GM21381 (cell line): ENCODE measurements at regions not wholly inside any gene's neighbourhood (a gene's known extent, or its start where the extent isn't known, plus 50 kb on each side); places are given as distances from the start of the nearest gene placed in this dataset.
A peak's percentile ranks its signal among the peaks of the same experiment; 100 is the strongest.
"Not testable (repeated sequence)": the region's sequence is repeated elsewhere in the genome, so short reads cannot be mapped to it uniquely, and the experiment has no call there.

Experiments used
- ATAC-seq: cut with Tn5 transposase; IDR thresholded peaks from one replicate; pipeline ENCODE4 v1.9.1; 2021; ENCODE audit warnings: mild to moderate bottlenecking, moderate library complexity; ENCODE audit not compliant: unreplicated experiment

DNA sequence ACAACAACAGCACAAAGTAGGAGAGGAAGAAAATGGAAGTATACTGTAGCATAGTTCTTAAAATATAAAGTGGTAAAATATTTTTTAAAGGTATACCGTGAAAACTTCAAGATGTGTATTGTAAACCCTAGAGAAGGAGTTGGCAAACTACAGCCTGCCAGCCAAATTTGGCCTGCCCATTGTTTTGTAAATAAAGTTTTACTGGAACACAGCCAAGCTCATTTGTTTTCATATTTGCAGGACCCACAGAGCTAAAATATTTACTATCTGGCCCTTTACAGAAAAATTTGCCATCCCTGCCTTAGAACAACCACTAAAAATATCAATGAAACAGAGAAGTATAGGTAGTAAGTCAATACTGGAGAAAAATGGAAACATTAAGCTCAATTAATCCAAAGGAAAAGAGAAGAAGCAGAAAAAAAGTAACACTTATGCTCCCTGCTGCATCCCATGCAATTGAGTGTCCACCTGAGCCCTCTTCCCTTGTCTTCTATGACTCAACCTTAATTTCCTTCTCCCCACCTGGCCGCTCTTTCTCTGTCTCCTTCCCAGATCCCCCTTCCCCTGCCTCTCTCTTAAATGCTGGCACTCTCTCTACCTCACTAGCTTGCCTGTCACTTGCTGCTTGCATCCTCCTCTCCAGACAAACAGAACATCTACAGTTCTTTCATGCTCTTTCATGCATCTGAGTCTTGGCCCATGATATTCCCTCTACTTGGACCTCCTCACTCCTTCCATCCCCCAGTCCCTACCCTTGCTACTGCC, 50.6 kb upstream of the FER start:
- ATAC-seq = no peak

DNA sequence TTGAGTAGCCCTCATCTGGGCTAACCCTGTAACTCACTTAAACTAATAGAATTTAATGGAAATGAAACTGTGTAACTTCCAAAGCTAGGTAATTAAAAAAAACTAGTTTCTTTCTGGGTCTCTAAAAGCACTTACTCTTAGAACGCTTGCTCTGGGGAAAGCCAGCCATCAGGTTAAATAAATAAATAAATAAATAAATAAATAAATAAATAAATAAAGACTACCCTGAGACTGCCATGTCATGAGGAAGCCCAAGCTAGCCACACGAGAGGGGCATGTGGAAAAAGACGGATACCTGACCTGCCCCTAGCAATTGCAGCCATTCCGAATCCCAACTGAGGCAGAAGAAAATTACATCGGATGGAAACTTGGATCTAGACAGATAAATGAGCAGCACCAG, 51.3 kb upstream of the FER start:
- no peak for ATAC-seq

DNA sequence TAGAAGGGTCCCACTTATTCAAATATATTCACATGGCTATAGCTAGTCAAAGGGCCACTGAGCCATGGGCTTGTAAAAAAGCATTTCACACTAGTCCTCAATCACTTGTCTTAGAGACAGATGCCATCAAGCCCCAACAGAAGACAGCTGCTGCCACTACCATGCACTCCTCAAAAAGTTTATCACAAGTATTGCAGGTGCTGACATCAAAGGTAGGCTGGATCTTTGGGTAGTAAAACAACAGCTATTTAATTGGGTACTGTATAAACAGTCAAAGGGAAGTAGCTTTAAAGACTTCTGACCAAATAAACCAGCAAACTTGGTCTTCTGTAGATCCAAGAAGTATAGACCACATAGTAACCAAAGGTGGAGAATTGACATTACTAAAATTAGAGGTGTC, 59.2 kb upstream of the FER start:
- ATAC-seq = no peak

DNA sequence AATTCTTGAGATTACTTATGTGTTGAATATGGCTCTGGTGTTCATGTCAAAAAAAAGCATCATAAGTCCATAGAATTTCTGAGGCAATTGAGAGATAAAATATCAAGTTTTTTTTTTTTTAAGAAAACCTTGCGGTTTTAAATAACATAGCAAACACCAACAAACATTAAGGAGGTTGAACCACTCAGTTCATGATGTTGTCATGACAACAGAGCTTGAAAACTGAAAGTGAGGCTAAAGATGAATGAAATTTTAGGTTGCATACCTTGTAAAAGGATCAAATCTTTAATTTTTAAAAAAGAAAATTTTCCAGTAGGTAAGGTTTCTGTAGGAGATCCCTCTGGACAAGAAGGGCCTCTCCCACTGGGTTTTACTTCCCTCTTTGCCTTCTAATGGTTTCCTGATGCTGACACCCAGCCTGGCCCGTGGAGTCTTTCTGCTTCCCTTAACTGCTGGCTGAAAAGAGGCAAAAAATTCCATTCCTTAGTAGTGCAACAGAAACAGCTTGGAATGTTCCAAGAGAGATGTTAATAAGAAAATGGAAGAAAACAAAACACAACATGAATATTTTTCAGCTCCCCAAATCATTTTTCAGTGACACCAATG, 60.0 kb upstream of the FER start:
- no peak for ATAC-seq

DNA sequence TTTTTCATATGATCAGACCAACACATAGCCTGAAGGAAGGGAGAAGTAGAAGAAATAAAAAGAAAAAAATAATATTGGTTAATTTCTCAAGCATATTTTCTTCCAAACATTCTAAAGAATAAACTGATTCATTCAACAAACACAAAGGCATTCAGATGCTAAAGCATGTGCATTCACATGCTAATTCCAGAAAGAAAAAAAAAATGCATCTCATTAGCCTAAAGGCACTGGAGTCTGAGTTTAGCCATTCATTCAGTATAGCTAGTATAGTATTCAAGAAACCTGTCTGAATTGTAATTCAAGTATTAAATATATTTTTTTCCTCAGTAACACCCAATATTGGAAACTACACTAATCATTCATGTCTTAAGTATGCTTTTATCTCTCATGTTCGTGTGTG, 61.0 kb upstream of the FER start:
- ATAC-seq = no peak

DNA sequence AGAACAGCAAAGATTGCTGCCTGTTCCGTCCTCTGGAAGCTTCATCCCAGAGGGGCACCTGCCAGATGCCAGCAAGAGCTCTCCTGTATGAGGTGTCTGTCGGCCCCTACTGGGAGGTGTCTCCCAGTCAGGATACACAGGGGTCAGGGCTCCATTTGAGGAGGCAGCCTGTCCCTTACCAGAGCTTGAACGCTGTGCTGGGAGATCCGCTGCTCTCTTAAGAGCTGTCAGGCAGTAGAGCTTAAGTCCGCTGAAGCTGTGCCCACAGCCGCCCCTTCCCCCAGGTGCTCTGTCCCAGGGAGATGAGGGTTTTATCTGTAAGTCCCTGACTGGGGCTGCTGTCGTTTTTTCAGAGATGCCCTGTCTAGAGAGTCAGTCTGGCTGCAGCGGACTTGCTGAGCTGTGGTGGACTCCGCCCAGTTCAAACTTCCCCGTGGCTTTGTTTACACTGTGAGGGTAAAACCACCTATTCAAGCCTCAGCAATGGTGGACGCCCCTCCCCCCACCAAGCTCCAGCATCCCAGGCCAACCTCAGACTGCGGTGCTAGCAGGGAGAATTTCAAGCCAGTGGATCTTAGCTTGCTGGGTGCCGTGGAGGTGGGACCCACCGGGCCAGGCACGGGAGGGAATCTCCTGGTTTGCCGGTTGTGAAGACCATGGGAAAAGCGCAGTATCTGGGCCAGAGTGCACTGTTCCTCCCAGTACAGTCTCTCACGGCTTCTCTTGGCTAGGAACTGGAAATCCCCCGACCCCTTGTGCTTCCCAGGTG, 62.1 kb upstream of the FER start:
- not testable (repeated sequence) for ATAC-seq

DNA sequence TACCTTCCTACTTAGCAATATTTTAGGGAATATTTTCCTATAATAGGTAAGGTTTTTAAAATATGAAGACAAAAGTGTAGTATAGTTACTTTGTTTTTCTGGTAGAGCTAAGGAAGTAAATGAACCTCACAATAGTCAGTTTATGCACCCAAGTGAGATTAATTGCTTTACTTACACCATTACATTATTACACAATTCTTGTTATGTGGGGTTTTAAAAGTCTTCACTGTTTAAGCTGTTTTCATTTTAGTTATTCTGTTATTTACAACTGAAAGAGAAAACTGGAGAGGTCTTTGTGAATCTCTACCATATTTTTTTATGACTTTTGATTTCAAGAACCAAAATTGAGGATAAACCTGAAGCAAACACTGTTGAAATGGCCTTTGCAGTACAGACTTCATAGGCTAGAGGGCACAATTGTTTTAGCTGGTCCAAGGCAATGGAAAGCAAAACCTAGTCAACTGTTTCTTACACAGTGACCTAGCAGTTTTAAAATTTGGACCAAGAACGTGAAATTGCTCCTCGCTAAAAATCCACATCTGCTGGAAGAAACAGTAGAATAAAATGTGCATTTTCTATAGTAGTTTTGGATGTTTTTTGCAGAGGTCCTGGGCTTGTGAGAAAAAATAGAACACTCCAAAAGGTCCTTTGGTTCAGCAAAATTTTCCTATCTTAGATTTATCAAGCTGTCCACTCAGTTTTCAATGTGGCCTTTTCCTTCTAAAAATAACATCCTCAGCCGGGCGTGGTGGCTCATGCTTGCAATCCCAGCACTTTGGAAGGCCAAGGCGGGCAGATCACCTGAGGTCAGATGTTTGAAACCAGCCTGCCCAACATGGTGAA, 66.4 kb upstream of the FER start:
- ATAC-seq = peak; percentile 98

DNA sequence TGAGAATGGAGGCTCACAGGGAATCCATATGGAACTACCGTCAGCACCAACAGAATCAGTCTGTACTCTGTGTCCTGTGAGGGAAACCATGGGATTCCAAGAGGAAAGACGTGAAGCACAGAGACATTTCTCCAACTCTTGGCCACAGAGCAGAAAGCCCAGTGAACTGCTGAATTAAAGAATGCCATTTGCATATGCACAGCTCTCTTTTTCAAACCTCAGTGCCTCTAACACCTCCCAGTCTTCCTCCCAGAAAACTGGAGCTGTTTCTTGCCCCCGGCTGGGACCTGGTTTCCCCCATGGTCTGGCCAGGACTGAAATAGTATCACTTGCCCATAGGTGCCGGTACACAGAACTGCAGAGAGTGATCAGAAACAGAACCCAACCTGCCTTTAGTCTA, 69.6 kb upstream of the FER start:
- no peak for ATAC-seq

DNA sequence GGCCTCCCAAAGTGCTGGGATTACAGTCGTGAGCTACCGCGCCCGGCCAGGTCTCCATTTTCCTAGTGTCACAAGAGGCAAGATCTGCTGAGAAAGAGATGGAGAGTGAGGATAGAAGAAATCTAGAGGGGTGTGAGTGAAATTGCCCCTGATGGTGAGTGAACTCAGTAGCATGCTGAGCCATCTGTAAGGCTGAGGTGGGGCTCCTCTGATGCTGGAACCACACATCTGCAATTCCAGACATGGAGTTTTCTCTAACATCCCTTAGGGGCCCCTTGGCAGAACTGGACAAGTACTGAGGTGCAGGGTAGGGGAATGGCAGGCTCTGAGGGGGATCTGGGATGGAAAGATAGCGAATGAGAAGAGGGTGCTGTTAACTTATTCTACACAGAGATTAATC, 72.0 kb upstream of the FER start:
- no peak for ATAC-seq

DNA sequence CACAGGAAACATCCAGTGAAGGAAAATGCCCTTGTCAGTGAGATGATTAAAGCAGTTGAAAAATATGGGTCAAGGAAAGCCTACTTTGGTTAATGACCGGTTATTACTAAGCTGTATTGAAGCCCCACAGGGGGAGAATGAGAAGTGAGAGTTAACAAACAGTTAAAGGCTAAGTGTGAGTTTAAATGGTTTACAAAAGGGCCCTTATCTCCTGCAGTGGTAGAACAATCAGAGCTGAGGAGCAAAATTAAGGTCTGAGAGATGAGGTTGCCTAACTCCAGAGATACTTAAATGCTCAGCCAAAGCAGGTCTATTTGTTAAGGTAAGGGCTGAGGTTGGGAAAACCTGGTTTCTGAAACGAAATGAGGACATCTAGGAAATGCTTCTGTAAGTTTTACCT, 75.1 kb upstream of the FER start:
- no peak for ATAC-seq

DNA sequence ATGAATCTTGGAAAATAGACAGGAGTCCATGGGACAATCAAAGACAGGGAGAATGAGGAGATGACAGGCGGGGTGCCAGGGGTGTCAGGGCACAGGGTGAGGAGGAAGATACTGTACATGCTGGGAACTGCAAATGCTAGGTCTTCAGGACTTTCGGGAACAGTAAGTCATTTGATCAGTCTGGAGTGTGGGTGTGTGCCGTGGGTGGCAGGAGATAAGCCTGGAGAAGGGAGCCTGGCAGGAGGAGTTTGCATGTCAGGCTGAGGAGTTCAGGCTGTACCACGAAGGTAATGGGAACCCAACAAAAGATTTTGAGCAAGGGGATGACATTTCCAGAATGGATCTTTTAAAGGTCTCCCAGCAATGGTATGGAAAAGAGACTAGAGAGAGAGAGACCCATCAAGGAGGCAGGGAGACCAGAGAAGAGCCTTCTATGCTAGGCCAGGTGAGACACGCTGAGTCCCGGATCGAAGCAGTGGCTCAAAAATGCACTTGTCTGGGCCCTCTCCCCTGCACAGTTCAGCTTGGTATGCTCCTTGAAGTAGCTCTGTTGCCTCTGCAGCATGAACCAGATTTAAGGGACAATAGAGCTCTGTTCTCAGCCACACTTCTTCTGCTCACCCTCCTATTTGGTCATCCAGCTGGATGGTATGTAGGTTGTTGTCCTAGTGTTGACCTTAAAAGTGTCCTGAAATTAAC, 77.0 kb upstream of the FER start:
- no peak for ATAC-seq

DNA sequence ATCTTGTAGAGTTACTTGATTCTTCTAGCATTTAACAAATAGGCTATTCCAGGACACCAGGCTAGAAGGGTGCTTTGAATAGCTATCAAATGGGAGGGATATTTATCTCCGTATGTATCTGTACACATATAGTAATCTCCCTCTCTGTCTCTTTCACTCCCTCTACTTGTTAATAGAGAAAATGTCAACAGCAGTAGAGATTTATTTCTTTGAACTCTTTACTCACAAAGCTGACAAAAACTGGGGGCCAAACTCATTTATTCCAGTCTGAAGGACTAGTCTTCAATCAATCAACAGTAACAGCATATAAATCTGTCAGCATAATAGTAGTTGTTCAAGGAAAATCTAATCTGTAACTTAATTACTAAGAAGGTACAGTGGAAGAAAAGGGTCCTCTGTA, 78.2 kb upstream of the FER start:
- ATAC-seq = no peak

DNA sequence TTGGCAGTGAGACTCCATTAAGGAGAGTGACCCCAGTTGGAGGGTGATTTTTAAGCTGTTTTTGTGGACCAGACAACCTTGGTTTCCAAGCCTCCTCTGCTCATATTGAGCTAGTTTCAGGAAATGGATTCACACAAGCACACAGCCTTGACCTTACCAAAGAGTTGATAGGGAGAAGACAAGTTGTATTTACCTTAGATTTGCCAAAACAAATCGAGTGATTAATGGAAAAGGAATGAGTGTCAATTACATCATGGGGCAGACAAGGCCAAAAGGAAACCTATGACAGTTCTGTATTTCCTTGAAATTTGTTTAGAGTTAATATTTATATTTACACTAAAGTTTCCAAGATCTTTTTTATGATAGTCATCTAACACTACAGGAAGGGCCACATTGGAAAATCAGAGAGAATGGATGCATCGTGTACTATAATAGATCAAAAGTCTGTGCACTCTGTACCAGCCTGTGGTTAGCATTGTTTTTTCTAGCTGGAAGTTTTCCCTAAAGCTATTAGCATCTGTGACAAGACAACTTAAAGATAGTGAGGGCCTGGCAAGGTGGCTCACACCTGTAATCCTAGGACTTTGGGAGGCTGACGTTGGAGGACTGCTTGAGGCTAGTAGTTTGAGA, 86.0 kb upstream of the FER start:
- no peak for ATAC-seq

DNA sequence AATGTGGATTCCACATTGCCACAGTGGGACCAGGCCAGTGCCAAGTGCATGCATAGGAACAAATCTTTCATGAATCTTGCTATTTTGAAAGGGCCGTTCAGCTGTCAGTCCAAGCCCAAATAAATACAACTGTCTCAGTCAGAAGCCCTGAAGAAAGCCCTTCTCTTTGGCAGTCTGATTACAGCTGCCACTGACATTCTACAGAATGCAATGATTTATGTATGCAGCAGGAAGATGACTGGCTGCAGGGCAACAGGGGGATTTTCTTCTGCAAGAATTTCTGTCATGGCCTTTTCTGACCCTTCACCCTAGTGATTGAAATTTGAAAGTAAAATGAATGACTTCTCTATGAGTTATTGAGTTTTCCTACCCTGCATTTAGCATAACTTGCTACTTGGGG, 86.7 kb upstream of the FER start:
- no peak for ATAC-seq

DNA sequence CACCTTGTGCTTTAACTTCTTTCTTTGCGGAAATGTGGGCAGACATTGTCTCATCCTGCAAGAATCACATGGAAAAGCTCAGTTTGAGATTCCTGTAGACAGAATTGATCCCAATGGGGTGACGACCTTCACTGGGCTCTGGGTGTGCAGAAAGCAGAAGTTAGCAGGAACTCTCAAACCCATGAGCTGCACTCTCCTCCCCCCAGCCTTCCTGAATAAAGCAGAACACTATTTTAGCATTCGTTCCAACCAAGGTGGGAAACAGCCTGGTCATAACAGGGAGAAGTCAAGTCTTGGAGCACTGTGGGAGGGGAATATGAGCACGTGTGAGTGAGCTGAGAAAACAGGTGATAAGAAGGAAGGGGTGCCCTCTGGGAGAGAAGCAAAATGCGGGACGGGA, 87.4 kb upstream of the FER start:
- no peak for ATAC-seq

DNA sequence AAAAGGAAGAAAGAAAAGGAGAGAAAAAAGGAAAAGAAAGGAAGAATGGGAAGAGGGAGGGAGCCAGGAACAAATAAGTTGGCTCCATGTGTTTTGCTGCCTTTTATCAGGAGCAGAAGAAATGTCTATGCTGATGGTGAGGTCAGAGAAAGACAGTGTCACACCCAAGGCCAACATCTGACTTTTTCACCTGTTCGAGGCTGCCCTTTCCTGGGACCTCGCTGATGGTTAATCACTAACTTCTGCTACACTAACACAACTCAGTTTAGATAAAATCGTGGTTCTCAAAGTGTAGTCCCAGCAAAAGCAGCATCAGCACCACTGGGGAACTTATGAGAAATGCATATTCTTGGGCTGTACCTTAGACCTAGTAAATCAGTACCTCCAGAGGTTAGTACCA, 88.2 kb upstream of the FER start:
- no peak for ATAC-seq

DNA sequence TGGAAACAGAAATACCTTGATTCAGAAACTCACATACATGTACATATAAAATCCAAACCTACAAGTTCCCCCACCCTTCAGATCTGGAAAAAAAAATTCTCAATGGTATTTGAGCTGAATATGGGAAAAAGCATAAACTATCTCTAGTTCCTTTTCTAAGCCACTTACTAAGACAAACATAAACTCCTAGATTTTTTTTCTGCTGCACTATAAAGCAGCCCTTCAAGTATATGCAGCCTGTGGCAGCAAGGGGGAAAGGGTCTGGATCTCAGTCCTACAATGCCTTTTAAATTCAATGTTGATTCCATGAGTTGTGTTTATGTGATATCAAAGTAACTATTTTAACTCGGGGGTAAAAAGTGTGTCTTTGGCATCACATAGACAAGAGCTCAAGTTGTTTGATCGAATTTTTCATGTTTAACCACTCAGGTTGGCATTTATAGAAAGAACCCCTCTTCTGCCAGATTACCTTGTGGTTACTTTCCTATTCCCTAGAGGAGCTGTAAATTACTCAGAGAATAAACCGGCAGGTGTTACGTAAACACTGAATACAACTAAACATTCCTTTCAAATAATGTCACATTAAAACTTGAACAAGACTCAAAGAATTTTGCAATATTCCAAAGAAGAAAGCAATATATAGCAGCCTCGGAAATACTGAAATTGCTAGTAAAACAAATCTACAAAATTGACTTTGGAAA, 91.8 kb upstream of the FER start:
- ATAC-seq = no peak

DNA sequence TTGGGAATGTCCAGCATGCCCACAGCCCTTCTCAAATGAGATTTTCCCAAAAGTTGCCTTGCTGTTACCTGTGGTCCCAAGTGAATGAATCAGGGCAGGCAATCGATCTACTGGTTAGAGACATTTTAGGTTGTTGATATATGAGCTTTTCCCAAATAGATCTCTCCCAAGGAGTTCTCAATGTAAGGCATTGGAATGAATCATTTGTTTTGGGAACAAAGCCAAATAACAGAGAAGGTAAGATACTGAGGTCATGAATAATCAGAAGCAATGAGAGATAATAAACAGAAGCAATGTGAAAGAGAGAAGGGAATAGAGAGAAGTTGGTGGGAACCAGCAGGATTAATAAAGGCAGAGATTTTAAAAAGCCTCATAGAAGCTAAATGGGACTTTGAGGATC, 93.6 kb upstream of the FER start:
- ATAC-seq = no peak

DNA sequence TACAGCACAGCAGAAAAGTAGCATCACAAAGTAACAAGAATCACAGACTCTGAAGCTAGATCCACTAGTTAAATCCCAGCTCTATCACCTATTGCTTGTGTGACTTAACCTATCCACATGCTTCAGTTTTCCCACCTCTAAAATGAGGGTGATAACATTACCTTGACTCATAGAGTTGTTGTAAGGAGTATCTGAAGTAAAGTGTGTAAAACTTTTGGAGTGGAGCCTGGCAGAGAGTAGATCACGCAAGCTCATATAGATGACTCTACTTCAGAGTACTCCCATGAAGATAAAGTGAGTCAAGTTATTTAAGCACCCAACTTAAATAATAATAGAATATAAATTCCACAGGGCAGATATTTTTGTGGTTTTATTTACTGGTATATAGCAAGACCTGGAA, 94.5 kb upstream of the FER start:
- no peak for ATAC-seq

DNA sequence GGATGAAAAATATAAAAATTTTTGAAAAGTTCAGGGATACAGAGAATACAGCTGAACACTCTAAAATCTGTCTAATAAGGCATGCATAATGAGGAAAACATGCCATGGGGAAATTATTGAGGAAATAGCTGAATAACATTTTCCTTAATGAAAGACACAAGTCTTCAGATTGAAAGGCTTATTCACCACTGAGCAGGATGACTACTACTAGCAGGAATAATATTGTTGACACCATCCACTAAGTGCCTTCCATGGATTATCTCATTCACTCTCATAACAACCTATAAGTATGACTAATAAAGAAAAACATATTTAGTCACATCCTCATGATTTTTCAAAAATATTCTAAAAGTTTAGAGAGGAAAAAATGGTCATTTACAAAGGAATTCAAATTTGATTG, 96.7 kb upstream of the FER start:
- ATAC-seq = no peak
